GM21576 (cell line): ENCODE measurements at regions not wholly inside any gene's neighbourhood (a gene's known extent, or its start where the extent isn't known, plus 50 kb on each side); places are given as distances from the start of the nearest gene placed in this dataset.

Source experiments
- ATAC-seq: cut with Tn5 transposase; IDR thresholded peaks from one replicate; pipeline ENCODE4 v1.9.1; 2021; ENCODE audit warnings: mild to moderate bottlenecking, moderate library complexity; ENCODE audit not compliant: unreplicated experiment

DNA sequence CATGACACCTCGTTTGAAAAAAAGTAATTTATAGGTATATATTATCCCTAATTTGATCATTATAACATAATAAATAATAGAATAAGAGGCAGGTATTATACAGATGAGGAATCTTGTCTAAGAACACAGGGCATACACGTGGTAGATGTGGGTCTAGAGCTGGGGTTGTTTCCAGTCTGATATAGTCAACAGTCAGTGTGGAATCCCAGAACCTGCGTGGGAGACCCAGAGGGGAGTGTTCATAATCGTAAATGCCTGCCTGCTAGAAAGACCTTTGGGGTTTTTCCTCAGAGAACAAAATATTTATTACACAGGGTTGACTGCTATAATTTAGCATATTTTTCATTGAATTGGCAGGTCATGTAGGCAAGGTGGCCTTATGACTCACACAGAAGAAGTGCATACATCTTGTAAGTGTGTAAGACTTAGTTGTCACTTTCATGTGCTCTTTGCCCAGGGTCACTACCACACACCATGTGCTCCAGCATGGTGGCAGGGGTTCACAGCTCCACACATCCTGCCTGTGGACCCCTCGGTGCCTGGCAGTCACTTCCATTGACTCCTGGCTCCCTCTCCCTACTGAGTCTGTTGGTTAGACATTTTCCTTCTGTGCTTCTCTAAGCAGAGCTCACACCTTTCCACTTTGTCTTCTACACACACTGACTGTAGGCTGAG is 94.9 kb upstream of the IKZF1 start:
- ATAC-seq = no peak

DNA sequence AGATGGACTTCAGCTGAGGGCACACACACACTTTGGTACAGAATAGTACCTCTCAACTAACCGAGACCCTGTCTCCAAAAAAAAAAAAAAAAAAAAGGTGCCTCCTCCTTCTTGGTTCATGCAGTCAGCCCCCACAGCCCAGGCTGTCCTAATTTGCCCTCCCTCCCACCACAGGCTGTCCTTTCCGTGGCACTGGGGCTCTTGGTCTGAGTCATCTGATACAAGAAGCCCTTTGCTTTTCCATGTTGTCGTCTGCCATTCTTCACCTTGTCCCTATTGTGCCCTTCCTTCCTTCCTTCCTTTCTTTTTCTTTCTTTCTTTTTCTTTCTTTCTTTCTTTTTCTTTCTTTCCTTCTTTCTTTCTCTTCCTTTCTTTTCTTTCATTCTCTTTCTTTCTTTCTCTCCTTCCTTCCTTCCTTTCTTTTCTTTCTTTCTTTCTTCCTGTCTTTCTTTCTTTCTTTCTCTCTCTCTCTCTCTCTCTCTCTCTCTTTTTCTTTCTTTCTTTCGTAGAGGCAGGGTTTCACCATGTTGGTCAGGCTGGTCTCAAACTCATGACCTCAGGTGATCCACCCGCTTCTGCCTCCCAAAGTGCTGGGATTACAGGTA is 96.0 kb upstream of the IKZF1 start:
- no peak for ATAC-seq

DNA sequence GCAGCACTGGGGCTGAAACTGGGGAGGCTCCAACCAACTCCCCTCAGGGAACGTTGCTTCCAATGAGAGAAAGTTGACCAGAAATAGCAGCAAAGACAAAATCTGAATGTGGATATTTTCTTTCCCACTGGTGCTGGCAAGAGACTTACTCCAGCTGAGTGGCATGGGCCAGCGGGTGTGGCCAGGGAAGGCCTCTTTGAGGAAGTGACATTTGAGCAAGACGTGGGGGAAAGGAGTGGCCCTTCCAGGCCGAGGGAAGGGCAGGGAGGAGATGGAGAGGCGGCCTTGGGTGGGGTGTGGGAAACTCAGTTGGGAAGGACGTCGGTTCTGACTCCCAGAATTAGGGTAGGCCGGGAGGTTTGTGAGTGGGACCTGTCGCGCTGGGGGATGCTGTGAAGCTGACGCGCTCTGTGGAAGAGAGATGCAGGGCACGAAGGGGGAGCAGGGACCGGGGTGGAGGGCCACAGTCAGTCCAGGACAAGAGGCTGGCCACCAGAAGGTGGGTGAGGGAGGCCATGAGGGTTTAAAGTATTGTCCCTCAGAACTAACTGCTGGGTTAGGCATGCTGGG is 96.7 kb upstream of the IKZF1 start:
- ATAC-seq = no peak

GRCh38 chr7:50207251-50207564 is 97.3 kb upstream of the IKZF1 start:
- ATAC-seq = no peak

DNA sequence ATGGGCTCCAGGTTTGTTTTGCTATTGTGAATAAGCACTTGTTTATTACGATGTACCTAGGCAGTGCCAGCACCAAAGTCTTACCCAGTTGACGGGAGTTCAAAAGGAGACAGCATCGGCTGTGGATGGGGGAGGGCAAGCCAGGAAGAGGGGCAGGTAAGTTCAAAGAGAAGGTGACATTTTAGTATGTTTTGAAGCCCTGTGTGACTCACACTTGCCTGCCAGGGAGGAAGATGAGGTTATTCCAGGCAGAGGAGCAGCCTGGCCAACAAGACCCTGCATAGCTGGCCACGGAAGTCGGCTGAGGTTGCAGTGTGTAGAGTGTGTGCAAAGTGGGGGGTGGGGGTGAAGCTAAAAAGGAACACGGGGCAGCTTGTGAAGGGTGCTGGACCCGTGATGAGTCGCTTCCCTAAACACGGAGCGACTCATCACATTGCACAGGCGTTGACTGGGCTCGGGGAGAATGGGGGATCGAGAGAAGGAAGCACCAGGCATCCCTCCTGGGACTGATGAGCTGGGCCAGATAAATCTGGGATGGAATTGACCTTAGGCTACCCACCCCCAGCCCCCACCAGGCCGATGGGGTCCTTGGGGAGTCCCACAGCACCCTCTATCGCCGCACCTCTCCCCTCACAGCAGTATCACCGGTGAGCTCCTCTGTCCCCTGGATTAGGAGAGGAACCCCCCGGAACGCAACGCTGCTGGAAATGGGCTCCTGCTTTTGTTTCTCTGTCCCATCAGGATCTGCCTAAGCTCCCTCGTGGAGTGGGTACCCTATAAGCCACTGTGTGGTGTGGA is 97.9 kb upstream of the IKZF1 start:
- no peak for ATAC-seq

DNA sequence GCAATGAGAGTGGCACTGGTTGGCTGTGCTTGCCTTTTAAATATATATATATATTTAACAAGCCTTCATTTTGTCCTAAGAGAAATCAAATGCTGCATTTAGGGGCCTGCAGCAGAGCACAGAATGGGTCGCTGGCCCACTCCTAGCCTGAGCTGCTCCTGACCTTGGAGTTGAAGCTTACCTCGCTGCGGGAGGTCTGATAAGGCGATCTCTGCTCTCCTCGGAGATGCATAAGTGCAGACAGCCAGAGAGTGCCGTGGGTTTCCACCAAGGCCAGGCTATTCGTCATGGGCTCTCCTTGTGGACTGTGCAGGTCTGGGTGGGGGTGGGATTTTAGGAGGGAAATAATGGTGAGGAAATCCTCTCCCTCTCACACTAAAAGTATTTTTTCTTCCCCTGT is 99.5 kb upstream of the IKZF1 start:
- no peak for ATAC-seq

DNA sequence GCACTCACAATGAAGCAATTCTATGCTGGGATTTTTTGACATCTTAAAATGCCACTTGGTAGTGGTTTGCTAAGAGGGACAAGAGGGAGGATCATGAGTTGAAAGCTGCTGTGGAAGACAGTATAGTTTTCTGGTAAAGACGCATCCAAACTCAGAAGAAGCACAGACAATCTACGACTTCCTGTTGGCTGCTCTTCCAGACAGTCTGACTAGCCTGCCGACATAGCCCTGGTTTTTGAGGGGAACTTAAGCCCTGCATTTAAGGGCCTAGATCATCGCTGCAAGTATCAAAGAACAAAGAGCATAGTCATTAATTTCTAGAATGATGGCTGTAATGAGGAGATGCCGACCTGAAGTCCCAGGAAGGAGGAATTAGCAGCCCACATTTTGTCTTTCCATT is 99.9 kb upstream of the IKZF1 start:
- ATAC-seq = no peak

DNA sequence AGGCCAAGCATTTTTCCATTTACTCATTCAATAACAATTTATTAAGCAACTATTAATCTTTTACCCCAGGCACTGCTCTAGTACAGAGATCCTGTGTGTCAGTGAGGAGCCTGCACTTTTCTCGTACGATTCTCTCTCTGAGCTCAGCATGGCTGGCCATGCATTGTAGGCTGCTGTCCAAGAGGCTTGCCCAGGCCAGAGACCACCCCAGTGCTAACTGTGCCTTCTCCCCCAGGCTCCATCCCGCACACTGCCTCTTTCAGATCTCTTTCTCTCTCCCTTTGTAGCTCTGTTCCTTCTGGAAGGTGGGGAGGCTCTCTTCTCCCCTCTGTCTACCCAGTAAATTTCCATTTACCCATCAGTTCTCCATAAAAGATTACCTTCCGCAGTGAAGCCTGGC is 101.0 kb upstream of the IKZF1 start:
- ATAC-seq = no peak

GRCh38 chr7:50202052-50202555 is 102.4 kb upstream of the IKZF1 start:
- ATAC-seq = no peak

- no peak for ATAC-seq
Observed at GRCh38 chr7:50199824-50200223, 104.7 kb upstream of the IKZF1 start.

GRCh38 chr7:50197549-50197948 is 104.5 kb upstream of the ZPBP start:
- peak; percentile 91 for ATAC-seq

DNA sequence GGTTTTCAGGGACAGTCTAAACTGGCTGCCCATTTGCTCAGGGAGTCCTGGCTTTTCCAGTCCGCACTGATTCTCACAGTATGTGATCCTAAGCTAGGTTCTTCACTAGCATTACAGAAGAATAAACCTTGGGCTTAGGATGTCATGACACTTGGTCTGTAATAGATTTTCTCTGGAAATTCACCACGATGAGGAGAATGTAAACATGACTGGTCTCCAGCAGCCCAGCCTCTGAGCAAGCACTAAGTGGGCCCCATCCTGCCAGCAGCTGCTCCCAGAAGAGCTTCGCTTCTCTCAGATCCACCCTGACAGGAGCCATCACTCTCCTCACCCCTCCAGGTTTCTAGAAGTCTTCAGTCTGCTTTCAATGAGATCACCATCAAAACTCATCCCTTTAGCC is 103.7 kb upstream of the ZPBP start:
- no peak for ATAC-seq

DNA sequence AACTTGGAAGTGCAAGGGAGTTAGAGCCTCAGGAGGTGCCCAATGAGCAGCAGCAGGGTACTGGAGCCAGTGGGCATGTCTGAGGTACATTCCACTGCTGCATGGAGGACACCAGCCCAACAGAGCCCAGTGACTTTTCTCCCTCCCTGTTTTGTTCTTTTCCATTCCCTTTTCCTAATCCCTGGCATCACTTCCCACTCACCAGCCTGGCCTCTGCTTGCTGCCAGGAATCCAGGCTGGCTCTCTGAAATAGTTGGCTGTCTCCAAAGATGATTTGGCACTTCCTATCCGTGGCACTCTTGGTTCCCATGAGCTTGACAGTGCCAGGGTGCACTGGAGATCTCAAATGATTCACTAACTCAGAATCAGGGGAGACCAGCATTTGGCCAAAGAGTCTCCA is 97.7 kb upstream of the ZPBP start:
- ATAC-seq = no peak

DNA sequence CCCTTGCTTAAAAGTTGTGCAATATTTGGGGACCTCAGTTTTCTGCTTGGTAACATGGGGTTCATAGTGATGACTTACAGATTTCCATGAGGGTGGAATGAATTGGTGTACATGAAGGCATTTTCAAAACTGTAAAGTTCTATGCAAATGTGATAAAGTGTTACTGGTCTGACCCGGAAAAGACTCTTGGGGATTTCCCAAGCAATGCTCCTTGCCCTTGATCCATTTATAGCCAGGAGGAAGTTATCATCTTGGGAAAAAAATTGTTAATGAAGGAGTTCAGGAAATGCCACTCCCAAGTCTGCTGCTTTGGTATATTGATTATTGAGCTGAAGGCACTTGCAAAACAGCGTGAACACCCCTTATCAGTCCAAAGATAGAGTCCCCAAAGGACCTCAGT is 96.3 kb upstream of the ZPBP start:
- ATAC-seq = no peak

DNA sequence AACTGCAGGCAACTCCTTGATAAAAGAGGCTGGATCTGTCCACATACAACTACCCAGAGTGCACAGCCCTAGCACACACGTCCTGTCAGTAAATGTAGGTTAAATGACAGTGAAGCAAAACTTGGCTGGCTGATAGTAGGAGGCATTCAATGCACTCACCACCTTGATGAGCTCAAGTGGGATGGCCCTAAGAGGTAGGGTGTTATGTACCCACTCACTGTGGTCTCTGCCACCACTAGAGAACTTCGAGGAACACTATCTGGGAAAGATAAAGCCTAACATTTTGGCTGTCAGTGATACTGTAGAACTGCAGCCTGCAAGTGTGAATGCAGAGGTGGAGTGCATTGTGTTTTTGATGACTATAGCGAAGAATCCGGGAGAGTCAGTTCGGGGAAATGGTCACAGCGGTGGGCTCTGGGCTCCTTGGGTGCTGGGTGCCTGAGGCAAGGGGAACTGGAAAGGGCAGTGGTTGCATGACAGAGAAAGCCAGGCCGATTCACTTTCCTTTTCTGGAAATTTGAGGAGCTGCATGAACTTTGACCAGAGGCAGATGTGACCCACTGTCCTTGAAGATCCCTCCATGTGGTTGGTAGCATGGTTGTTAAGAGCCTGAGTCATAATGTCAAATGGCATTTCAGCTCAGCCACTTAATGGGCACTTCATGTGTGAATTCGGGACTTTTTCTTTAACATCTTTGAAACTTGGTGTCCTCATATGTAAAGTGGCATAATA is 93.1 kb upstream of the ZPBP start:
- ATAC-seq = no peak

- no peak for ATAC-seq
Observed at GRCh38 chr7:50185208-50185607, 92.2 kb upstream of the ZPBP start.

DNA sequence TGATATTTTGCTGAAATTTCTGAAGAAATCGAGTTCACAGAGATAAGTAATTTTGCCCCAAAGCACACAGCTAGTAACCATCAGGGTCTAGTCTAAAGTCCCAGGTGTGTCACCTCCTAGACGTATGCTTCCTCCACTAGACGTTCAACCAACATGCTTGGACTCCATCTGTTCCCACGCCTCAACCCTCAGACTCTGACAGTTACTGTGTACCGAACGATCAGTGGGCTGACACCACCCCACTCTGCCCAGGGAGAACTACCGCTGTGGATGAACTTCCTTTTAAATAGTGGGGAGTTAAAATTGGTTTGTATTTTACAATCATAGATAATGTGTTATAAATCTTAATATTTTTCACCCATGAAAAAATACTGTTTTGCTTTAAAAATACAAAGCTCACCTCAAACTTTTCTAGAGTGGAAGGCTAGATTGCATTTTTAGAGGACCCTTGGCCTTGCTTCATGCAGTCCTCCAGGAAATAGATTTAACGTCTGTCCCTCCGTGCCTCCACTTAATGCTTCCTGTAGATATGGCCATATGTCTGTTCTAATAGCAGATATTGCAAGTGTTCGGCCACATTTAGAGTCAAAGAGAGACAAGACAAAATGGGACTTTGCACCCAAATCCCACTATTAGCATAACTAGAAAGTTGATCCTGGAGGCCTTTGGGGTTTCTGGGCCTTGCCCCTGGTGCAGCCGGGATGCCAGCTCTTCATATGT is 91.4 kb upstream of the ZPBP start:
- no peak for ATAC-seq

DNA sequence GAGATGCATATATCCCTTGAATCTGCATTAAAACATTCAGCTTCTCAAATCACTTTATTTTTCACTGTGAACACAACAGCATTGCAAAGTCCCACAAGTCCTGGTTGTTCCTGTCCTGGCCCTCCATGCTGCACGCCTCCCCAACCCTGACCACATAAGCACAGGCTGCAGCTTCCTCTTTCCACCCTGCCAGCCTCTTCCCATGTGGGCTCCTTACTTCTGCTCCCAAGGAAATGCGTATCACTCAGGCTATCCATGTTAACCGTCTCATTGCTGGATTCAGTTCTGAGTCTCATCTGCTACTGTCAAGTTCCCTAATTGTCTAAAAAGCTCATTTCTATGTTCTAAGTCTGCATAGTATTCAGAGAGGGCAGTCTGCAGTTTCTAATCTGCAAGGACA is 89.7 kb upstream of the ZPBP start:
- no peak for ATAC-seq

DNA sequence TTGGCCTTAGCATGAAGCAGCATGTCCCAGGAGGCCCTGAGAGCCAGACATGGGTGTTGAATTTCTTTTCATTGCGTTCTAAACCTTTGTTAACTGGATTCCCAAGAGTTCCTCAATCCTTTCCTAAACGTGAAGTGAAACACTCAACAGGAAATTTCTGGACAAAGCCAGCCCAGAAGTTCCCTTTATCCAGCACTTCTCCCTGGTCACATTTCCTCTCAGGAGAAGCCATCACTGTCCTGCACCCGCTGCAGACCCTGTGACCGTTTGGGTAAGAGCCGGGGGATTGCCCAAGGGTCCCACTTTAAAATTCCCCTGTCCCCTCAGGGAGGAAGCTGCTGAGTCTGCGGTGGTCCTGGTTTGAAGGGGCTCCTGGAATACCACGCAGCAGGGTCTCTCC is 88.0 kb upstream of the ZPBP start:
- ATAC-seq = no peak

- ATAC-seq = no peak
Observed at GRCh38 chr7:50178166-50178565, 85.1 kb upstream of the ZPBP start.

GRCh38 chr7:50174948-50175347 is 81.9 kb upstream of the ZPBP start:
- ATAC-seq = no peak
